Left lung (tissue), 4 donors: ENCODE measurements at regions not wholly inside any gene's neighbourhood (a gene's known extent, or its start where the extent isn't known, plus 50 kb on each side); places are given as distances from the start of the nearest gene placed in this dataset.

Experiments used
- ATAC-seq: fragments of 200-7000 bp; cut with Tn5 transposase; one replicate; pipeline ENCODE4 v1.9.1; 2020; ENCODE audit warnings: moderate library complexity
- DNase-seq, 4 donors: peaks; one replicate each; pipeline ENCODE4 v3.0.0-alpha.2; 2013 to 2020
- H3K27ac ChIP-seq, 2 donors: fragments of 200-600 bp; sonication (generic) in 1 of 2; one replicate each; pipeline versions ENCODE4 v1.5.0 to v1.8.0; 2020 to 2021
- H3K27me3 ChIP-seq, 2 donors: fragments of 200-600 bp; sonication (generic) in 1 of 2; one replicate each; pipeline versions ENCODE4 v1.5.0 to v1.8.0; 2020 to 2021
- H3K36me3 ChIP-seq, 2 donors: fragments of 200-600 bp; sonication (generic) in 1 of 2; one replicate each; pipeline versions ENCODE4 v1.5.0 to v1.8.0; 2020 to 2021
- H3K4me1 ChIP-seq, 2 donors: fragments of 200-600 bp; one replicate each; pipeline ENCODE4 v1.8.0; 2021
- H3K4me3 ChIP-seq, 2 donors: fragments of 200-600 bp; sonication (generic) in 1 of 2; one replicate each; pipeline versions ENCODE4 v1.5.0 to v1.8.0; 2020 to 2021; ENCODE audit warnings: mild to moderate bottlenecking in 1 of 2
- H3K9me3 ChIP-seq, 2 donors: fragments of 200-600 bp; sonication (generic) in 1 of 2; one replicate each; pipeline versions ENCODE4 v1.5.0 to v1.8.0; 2020 to 2021
- intact Hi-C, 2 donors: fragments of 100-400 bp; cut with DNase I; formaldehyde crosslinking; loops; one replicate each; pipeline versions ENCODE4 v1.11.2 to v1.14.2; 2022
- TF ChIP-seq, protein P1 (sequence below), 2 donors: fragments of 200-600 bp; sonication (generic) in 1 of 2; IDR thresholded peaks; one replicate each; pipeline versions ENCODE4 v1.5.0 to v1.8.0; 2021; ENCODE audit warnings: antibody characterized with exemption in 2 of 2
- donor health status: DM: no; HTN: yes; CAD: no.
- donor health status: DM: no; HTN: no; CAD: no.

DNA sequence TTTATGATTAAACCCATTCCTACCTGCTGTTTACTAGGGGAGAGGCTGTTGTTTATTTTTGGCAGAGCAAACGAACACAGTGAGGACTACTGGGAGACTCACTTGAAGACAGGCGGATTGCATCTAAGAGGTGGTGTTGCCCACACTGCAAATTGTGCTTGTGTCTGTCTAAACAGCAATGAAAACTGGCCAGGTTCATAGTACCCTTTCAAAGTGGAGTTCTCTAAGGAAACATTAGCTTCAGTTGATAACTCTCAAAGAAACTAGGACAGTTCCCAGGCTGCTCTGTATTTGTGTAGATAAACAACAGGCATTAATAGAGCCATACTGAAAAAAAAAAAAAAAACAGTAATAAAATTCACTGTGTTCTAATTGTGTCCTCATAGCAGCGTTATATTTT lies 466.0 kb upstream of the RGS6 start:
- no peak for ATAC-seq
- no peaks in the 10 kb centered on the region for H3K4me1 ChIP-seq

DNA sequence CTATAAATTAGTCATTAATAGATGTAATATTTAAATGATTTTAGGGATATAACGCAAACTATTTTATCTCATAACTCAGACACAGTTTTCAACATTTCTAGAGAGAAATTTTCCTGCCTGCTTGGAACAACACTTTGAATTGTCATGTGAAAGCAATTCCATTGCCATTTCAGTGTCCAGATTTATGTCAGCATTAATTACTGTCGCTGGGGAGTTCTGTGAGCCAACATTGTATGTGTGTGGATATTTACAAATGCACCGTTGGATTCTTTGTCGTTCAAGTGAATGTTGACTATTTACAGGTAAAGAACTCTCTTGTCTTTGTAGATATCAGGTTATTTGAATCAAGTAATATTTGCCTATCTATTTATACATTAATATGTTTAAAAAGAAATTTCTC lies 465.3 kb upstream of the RGS6 start:
- no peak overlapping the region for H3K4me3 ChIP-seq
- ATAC-seq (no peak), DNase-seq (no peak)
- no peaks in the 10 kb centered on the region for H3K4me1 ChIP-seq
- no peaks in the 10 kb centered on the region for H3K36me3 ChIP-seq
- H3K27ac ChIP-seq = no peak overlapping the region
- intact Hi-C loops = no loop called here
- H3K9me3 ChIP-seq = peaks cover 0 to 4% of the 10 kb centered on the region in 2 donors
- TF ChIP-seq, protein P1, sequence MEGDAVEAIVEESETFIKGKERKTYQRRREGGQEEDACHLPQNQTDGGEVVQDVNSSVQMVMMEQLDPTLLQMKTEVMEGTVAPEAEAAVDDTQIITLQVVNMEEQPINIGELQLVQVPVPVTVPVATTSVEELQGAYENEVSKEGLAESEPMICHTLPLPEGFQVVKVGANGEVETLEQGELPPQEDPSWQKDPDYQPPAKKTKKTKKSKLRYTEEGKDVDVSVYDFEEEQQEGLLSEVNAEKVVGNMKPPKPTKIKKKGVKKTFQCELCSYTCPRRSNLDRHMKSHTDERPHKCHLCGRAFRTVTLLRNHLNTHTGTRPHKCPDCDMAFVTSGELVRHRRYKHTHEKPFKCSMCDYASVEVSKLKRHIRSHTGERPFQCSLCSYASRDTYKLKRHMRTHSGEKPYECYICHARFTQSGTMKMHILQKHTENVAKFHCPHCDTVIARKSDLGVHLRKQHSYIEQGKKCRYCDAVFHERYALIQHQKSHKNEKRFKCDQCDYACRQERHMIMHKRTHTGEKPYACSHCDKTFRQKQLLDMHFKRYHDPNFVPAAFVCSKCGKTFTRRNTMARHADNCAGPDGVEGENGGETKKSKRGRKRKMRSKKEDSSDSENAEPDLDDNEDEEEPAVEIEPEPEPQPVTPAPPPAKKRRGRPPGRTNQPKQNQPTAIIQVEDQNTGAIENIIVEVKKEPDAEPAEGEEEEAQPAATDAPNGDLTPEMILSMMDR (IDR thresholded peaks at IDR 0.05) = no peak
- H3K27me3 ChIP-seq = no peaks in the 10 kb centered on the region

More for the DNA sequence above, 466.0 kb upstream of the RGS6 start:
- no peak for DNase-seq
- H3K4me3 ChIP-seq = no peak overlapping the region
- no peaks in the 10 kb centered on the region for H3K36me3 ChIP-seq
- intact Hi-C loops = no loop called here
- peaks cover 0 to 4% of the 10 kb centered on the region in 2 donors for H3K9me3 ChIP-seq
- H3K27ac ChIP-seq = no peak overlapping the region
- TF ChIP-seq, protein P1 (IDR thresholded peaks at IDR 0.05) = no peak
- no peaks in the 10 kb centered on the region for H3K27me3 ChIP-seq

DNA sequence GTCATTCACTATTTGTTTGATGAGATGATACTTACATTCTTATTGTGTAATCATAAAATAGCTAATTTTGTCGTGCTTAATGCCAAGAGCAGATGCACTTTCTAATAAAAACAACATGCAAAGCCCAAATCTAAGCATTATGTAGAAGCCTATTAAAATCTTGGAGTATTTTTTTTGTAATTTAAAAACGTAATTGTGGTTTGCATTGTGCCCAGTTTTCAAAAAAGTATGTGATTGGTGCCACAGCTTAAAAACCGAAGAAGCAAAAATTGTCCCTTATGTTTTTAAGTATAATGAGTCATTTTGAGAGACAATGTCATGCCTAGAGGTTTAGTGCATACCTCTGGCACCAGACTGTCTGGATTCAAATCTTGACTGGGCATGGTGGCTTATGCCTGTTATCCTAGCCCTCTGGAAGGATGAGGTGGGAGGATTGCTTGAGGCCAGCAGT lies 464.8 kb upstream of the RGS6 start:
- DNase-seq = no peak
- TF ChIP-seq, protein P1 (IDR thresholded peaks at IDR 0.05) = no peak
- Histone ChIP-seq H3K27me3 (no peaks in the 10 kb centered on the region), H3K9me3 (peaks cover 0 to 4% of the 10 kb centered on the region in 2 donors), H3K4me1 (no peaks in the 10 kb centered on the region), H3K27ac (no peak overlapping the region), H3K4me3 (no peak overlapping the region), H3K36me3 (no peaks in the 10 kb centered on the region)
- intact Hi-C loops = no loop called here
- no peak for ATAC-seq

DNA sequence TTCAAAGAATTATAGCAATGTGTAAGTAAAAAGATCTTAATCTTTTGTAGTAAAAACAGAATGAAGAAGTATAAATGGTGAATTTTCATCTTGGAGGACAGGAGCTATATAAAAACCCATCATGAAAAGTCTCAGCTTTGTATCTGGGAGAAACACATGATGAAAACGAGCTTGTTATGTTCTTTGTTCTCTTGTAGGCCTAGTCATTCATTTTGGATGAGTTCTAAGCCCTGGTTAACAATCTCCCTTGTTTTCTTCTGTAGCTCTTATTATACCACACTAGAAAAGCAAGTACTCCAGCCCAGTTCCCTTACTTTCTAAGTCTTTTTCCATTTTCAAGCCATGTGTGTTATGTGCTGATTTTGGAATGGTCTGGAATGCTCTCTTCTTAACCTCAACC lies 463.5 kb upstream of the RGS6 start:
- TF ChIP-seq, protein P1 (IDR thresholded peaks at IDR 0.05) = no peak
- intact Hi-C loops = no loop called here
- Histone ChIP-seq H3K27me3 (no peaks in the 10 kb centered on the region), H3K9me3 (peaks cover 0 to 2% of the 10 kb centered on the region in 2 donors), H3K36me3 (no peaks in the 10 kb centered on the region), H3K4me3 (no peak overlapping the region), H3K27ac (no peak overlapping the region), H3K4me1 (no peaks in the 10 kb centered on the region)
- ATAC-seq (no peak), DNase-seq (no peak)

DNA sequence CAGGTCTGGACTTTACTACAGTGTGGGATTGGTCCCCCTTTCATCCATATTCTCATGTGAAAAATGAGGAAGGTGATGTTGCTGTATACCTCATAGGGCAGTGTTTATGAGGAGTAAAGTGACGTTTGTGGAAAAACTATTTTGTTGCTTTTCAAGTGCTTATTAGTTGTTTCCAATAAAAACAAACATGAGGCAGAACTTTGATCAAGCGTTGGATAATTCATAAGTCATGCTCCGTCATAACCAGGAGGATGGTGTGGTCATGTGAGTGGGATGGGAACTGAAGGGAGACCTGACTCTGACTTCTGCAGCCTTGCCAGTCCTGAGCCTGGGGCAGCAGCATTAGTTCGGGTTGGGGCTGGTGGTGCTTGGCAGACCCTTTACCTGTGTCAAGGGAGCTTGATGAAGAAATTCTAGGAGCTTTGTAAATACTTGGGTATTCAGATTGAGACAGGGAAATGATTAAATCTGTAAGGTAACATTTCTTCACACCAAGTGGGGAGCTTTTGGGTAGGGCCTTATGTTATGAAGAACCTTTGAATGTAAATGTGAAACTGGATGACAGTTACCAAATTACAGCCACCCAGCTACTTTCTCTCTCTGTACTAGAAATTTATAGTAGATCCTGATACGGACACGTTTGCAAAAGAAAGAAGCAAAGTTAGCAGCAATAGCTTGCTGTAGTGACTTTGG lies 462.4 kb upstream of the RGS6 start:
- H3K36me3 ChIP-seq = no peaks in the 10 kb centered on the region
- intact Hi-C loops = no loop called here

More for the DNA sequence above, 462.4 kb upstream of the RGS6 start:
- DNase-seq = no peak
- Histone ChIP-seq H3K27me3 (no peaks in the 10 kb centered on the region), H3K27ac (no peak overlapping the region), H3K4me3 (no peak overlapping the region), H3K9me3 (no peaks in the 10 kb centered on the region), H3K4me1 (no peaks in the 10 kb centered on the region)
- no peak for ATAC-seq
- TF ChIP-seq, protein P1 (IDR thresholded peaks at IDR 0.05) = no peak
